ENCODE measurements at regions not wholly inside any gene's neighbourhood (a gene's known extent, or its start where the extent isn't known, plus 50 kb on each side); places are given as distances from the start of the nearest gene placed in this dataset.
"Not testable (repeated sequence)": the region's sequence is repeated elsewhere in the genome, so short reads cannot be mapped to it uniquely, and the experiment has no call there.

DNA sequence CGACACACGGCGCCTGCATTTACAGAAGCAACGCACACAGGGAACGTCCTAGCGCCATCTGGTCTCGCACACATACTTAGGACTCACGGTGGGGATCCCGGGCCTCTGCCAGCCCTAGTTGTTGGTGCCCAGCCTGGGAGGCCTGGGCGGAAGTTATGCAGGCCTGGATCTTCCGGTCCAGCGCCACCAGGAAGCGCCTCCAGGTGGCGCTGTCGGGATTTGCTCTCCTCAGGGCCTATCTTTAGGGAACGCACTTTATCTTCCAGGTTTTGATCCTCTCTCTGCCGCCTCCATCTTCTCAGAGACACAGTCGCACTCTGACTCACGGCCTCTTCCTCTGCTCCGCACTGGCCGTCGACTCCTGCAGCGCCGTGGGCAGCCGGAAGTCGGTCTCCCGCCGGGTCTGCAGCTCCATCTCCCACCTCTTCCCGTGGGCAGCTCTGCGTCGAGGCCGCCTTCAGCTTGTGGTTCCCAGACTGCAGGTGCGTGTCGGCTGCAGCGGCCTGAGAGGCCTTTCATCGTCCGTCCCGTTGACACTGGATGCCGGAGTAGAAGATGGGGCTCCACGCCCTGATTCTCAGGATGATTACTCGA is 760.4 kb downstream of the TMEM121 start:
- Histone ChIP-seq H3K4me1 (no peaks in the 10 kb centered on the region), H3K27ac (replicated peaks) (no peak overlapping the region), H3K27me3 (ENCODE audit: low read depth) (peaks cover 58% of the 10 kb centered on the region), H3K4me3 (no peak overlapping the region), H3K9me3 (replicated peaks) (peaks cover 3% of the 10 kb centered on the region), H3K36me3 (no peaks in the 10 kb centered on the region)
- TF ChIP-seq, protein P1, sequence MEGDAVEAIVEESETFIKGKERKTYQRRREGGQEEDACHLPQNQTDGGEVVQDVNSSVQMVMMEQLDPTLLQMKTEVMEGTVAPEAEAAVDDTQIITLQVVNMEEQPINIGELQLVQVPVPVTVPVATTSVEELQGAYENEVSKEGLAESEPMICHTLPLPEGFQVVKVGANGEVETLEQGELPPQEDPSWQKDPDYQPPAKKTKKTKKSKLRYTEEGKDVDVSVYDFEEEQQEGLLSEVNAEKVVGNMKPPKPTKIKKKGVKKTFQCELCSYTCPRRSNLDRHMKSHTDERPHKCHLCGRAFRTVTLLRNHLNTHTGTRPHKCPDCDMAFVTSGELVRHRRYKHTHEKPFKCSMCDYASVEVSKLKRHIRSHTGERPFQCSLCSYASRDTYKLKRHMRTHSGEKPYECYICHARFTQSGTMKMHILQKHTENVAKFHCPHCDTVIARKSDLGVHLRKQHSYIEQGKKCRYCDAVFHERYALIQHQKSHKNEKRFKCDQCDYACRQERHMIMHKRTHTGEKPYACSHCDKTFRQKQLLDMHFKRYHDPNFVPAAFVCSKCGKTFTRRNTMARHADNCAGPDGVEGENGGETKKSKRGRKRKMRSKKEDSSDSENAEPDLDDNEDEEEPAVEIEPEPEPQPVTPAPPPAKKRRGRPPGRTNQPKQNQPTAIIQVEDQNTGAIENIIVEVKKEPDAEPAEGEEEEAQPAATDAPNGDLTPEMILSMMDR (IDR thresholded peaks at IDR 0.05; ENCODE audit: borderline replicate concordance): no peak
- no peak for DNase-seq
- intact Hi-C loops (cut with micrococcal nuclease): no loop called here

DNA sequence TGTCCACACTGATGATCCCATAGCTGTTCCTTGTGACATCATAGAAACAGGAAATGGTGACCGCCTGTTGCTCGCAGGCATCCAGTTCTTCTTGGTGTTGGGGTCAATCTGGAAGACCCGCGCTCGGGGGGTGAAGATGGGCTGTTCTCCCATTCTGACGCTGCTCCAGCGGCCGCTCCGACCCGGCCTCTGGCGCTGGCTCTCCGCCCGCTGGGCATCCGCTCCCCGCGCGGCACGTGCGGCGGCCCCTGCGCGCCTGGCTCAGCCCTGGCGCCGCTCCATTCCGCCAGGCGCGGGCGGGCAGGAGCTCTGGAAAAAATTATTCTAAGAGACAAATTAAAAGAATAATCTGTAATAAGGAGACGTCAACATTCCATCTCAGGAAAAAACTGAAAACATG is 761.1 kb downstream of the TMEM121 start:
- H3K27me3 ChIP-seq (ENCODE audit: low read depth): peaks cover 51% of the 10 kb centered on the region
- DNase-seq: no peak
- TF ChIP-seq, protein P1 (IDR thresholded peaks at IDR 0.05; ENCODE audit: borderline replicate concordance): no peak
- H3K4me3 ChIP-seq: no peak overlapping the region
- no peak overlapping the region for H3K27ac ChIP-seq (replicated peaks)
- no peaks in the 10 kb centered on the region for H3K4me1 ChIP-seq
- intact Hi-C loops (cut with micrococcal nuclease): no loop called here
- H3K9me3 ChIP-seq (replicated peaks): peaks cover 10% of the 10 kb centered on the region
- H3K36me3 ChIP-seq: no peaks in the 10 kb centered on the region

DNA sequence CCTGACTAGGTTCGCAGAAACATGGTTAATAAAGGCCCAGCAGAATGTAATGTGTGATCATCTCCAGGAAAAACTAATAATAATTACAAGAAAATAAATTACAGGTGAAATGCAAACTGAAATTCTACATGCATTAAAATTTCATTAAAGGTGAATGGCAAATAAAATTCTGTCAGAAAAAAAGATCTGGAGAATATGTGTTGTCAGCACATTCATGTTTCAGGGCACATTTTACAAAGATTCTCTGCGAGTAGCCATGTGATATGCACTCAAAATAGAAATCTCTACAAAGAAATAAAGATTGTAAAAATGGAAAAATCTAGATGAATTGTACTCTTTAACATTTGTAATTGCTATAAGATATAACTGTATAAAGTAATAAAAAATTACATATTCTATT is 765.2 kb downstream of the TMEM121 start:
- H3K36me3 ChIP-seq: no peaks in the 10 kb centered on the region
- no peak overlapping the region for H3K4me3 ChIP-seq
- no peak for DNase-seq
- peaks cover 62% of the 10 kb centered on the region for H3K27me3 ChIP-seq (ENCODE audit: low read depth)
- H3K9me3 ChIP-seq (replicated peaks): peaks cover 12% of the 10 kb centered on the region
- H3K4me1 ChIP-seq: no peaks in the 10 kb centered on the region
- intact Hi-C loops (cut with micrococcal nuclease): no loop called here
- H3K27ac ChIP-seq (replicated peaks): no peak overlapping the region
- TF ChIP-seq, protein P1 (IDR thresholded peaks at IDR 0.05; ENCODE audit: borderline replicate concordance): no peak

DNA sequence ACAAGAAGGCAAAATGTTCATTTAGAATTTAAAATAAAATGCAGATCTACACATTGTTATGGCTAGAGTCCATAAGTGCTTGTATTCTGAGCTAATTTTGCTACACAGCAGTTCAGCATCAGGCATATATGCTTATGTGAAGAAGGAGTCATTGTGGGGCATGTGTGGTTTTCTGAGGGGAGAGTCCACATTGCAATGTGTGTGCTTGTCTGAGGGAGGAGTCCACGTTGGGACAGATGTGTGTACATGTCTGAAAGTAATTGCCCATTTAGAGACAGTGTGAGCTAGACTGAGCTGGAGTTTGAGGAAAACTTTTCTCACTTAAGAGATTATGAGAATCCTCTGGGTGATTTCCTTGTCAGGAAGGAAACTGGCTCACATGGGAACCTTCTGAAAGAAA is 767.9 kb downstream of the TMEM121 start:
- TF ChIP-seq, protein P1 (IDR thresholded peaks at IDR 0.05; ENCODE audit: borderline replicate concordance): no peak
- peaks cover 24% of the 10 kb centered on the region for H3K9me3 ChIP-seq (replicated peaks)
- H3K27me3 ChIP-seq (ENCODE audit: low read depth): peaks cover 36% of the 10 kb centered on the region
- no peak overlapping the region for H3K4me3 ChIP-seq
- intact Hi-C loops (cut with micrococcal nuclease): no loop called here
- no peak overlapping the region for H3K27ac ChIP-seq (replicated peaks)
- DNase-seq: no peak
- H3K36me3 ChIP-seq: no peaks in the 10 kb centered on the region
- H3K4me1 ChIP-seq: no peaks in the 10 kb centered on the region

DNA sequence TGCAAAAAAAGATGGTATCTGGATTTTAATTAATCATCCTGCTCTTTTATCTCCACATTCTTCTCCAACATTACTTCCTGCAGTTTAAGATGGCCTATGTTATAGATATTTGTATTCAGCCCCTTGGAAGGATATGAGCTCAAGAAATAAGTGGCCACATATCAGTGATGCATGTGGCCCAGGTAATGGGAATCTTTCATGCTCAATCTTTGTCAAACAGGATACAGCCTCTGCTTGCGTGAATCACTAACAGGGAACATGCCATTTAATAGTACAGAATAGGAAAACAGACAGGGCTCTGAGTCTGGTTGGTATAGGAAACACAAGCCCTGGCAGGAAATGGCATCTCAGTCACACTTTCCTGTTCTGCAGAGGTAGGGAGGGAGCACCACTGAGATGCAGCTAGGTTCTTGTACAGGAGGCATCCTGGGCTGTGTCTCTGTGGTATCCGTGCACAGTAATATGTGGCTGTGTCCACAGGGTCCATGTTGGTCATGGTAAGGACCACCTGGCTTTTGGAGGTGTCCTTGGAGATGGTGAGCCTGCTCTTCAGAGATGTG is 774.6 kb downstream of the TMEM121 start:
- not testable (repeated sequence) for DNase-seq
- peaks cover 38% of the 10 kb centered on the region for H3K27me3 ChIP-seq (ENCODE audit: low read depth)

DNA sequence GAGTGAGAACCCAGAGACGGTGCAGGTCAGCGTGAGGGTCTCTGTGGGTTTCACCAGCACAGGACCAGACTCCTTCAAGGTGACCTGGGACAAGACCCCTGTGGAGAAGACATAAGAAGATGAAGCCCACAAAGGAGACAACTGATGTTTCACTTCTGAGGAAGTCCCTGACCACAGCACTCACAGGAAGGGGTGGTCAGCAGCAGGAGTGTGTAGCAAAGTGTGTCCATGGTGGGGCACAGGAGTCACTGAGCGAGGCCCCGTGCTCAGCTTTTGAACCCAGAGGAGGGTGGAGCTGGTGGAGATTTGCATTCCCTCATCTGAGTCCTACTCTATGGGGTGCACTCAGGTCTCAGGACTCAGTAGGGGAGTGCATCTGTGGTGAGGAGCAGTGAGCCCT is 775.2 kb downstream of the TMEM121 start:
- H3K4me3 ChIP-seq; H3K36me3 ChIP-seq; DNase-seq; intact Hi-C loops (cut with micrococcal nuclease); H3K4me1 ChIP-seq; H3K27ac ChIP-seq (replicated peaks): not testable (repeated sequence)
- H3K9me3 ChIP-seq (replicated peaks): peaks cover 13% of the 10 kb centered on the region
- peaks cover 44% of the 10 kb centered on the region for H3K27me3 ChIP-seq (ENCODE audit: low read depth)

More for the DNA sequence above, 774.6 kb downstream of the TMEM121 start:
- H3K36me3 ChIP-seq; H3K4me1 ChIP-seq; intact Hi-C loops (cut with micrococcal nuclease); H3K4me3 ChIP-seq; H3K27ac ChIP-seq (replicated peaks): not testable (repeated sequence)
- peaks cover 13% of the 10 kb centered on the region for H3K9me3 ChIP-seq (replicated peaks)
